ENCODE measurements at regions not wholly inside any gene's neighbourhood (a gene's known extent, or its start where the extent isn't known, plus 50 kb on each side); places are given as distances from the start of the nearest gene placed in this dataset.

- Histone ChIP-seq H3K36me3 (replicated peaks in 1 of 2; ENCODE audit: control insufficient read depth in 2 of 2, insufficient read depth in 2 of 2, low read length in 2 of 2) (no peaks in the 10 kb centered on the region), H3K9ac (ENCODE audit: low read depth, low read length, poor library complexity) (no peak overlapping the region), H3K23ac (ENCODE audit: low read depth, low read length, poor library complexity) (no peak overlapping the region), H4K8ac (ENCODE audit: low read depth, low read length) (no peak overlapping the region), H2BK5ac (ENCODE audit: low read length) (no peak overlapping the region), H2AK5ac (ENCODE audit: low read depth, low read length) (no peak overlapping the region), H2BK12ac (ENCODE audit: low read length) (no peak overlapping the region), H3K27me3 (ENCODE audit: control insufficient read depth in 3 of 3, insufficient read depth in 3 of 3, low read depth in 1 of 3, low read length in 3 of 3) (no peaks in the 10 kb centered on the region), H2AFZ (ENCODE audit: low read length) (no peak overlapping the region), H2BK15ac (ENCODE audit: low read length) (no peak overlapping the region), H3K4me2 (ENCODE audit: insufficient read depth, low read length, poor library complexity, severe bottlenecking) (no peak overlapping the region), H3K27ac (replicated peaks; ENCODE audit: low read length) (no peak overlapping the region), H4K91ac (ENCODE audit: low read depth, low read length, poor library complexity) (no peak overlapping the region), H3K4me3 (ENCODE audit: low read length in 2 of 2) (no peak overlapping the region), H3K4ac (ENCODE audit: low read length) (no peak overlapping the region), H3K4me1 (ENCODE audit: control insufficient read depth in 2 of 2, insufficient read depth in 1 of 2, low read depth in 1 of 2, low read length in 2 of 2) (no peaks in the 10 kb centered on the region), H3K14ac (ENCODE audit: low read length) (peak overlapping the region; percentile 72), H3K9me3 (replicated peaks in 1 of 2; ENCODE audit: control insufficient read depth in 2 of 2, insufficient read depth in 1 of 2, low read depth in 1 of 2, low read length in 2 of 2) (no peaks in the 10 kb centered on the region), H3K79me1 (ENCODE audit: low read depth, low read length) (no peaks in the 10 kb centered on the region), H2BK120ac (ENCODE audit: low read depth, low read length) (no peak overlapping the region), H3K18ac (ENCODE audit: low read length) (no peak overlapping the region)
- no CpG with 5 or more reads among the region's 4 CpGs for WGBS, 2 donors (ENCODE audit: extremely low coverage in 2 of 2, insufficient read length in 2 of 2, insufficient replicate concordance in 1 of 2)
- DNase-seq (ENCODE audit: low spot score), result no peak
Measured at GRCh38 chr9:99432075-99432474, 210.0 kb downstream of the SEC61B start.

GRCh38 chr9:99433095-99433494 lies 211.0 kb downstream of the SEC61B start:
- Histone ChIP-seq H2BK120ac (ENCODE audit: low read depth, low read length) (no peak overlapping the region), H4K91ac (ENCODE audit: low read depth, low read length, poor library complexity) (no peak overlapping the region), H3K27ac (replicated peaks; ENCODE audit: low read length) (no peak overlapping the region), H3K18ac (ENCODE audit: low read length) (no peak overlapping the region), H3K4me2 (ENCODE audit: insufficient read depth, low read length, poor library complexity, severe bottlenecking) (no peak overlapping the region), H3K79me1 (ENCODE audit: low read depth, low read length) (no peaks in the 10 kb centered on the region), H3K23ac (ENCODE audit: low read depth, low read length, poor library complexity) (no peak overlapping the region), H3K14ac (ENCODE audit: low read length) (no peak overlapping the region), H2BK5ac (ENCODE audit: low read length) (no peak overlapping the region), H3K9me3 (replicated peaks in 1 of 2; ENCODE audit: control insufficient read depth in 2 of 2, insufficient read depth in 1 of 2, low read depth in 1 of 2, low read length in 2 of 2) (no peaks in the 10 kb centered on the region), H2AFZ (ENCODE audit: low read length) (peak overlapping the region; percentile 73), H2BK15ac (ENCODE audit: low read length) (no peak overlapping the region), H3K36me3 (replicated peaks in 1 of 2; ENCODE audit: control insufficient read depth in 2 of 2, insufficient read depth in 2 of 2, low read length in 2 of 2) (no peaks in the 10 kb centered on the region), H3K4me3 (ENCODE audit: low read length in 2 of 2) (no peak overlapping the region), H3K9ac (ENCODE audit: low read depth, low read length, poor library complexity) (no peak overlapping the region), H3K27me3 (ENCODE audit: control insufficient read depth in 3 of 3, insufficient read depth in 3 of 3, low read depth in 1 of 3, low read length in 3 of 3) (no peaks in the 10 kb centered on the region), H2BK12ac (ENCODE audit: low read length) (no peak overlapping the region), H3K4me1 (ENCODE audit: control insufficient read depth in 2 of 2, insufficient read depth in 1 of 2, low read depth in 1 of 2, low read length in 2 of 2) (no peaks in the 10 kb centered on the region), H4K8ac (ENCODE audit: low read depth, low read length) (no peak overlapping the region), H2AK5ac (ENCODE audit: low read depth, low read length) (no peak overlapping the region), H3K4ac (ENCODE audit: low read length) (no peak overlapping the region)
- no peak for DNase-seq (ENCODE audit: low spot score)
- WGBS, 2 donors (ENCODE audit: extremely low coverage in 2 of 2, insufficient read length in 2 of 2, insufficient replicate concordance in 1 of 2), result no CpG with 5 or more reads among the region's 4 CpGs

- H2AFZ ChIP-seq (ENCODE audit: low read length), result peak overlapping the region; percentile 73
- H3K18ac ChIP-seq (ENCODE audit: low read length), result no peak overlapping the region
- no peak overlapping the region for H3K27ac ChIP-seq (replicated peaks; ENCODE audit: low read length)
- no peak overlapping the region for H3K14ac ChIP-seq (ENCODE audit: low read length)
- H4K8ac ChIP-seq (ENCODE audit: low read depth, low read length), result no peak overlapping the region
- no peak overlapping the region for H4K91ac ChIP-seq (ENCODE audit: low read depth, low read length, poor library complexity)
- H3K36me3 ChIP-seq (replicated peaks in 1 of 2; ENCODE audit: control insufficient read depth in 2 of 2, insufficient read depth in 2 of 2, low read length in 2 of 2), result no peaks in the 10 kb centered on the region
- H3K4ac ChIP-seq (ENCODE audit: low read length), result no peak overlapping the region
- H2BK12ac ChIP-seq (ENCODE audit: low read length), result no peak overlapping the region
- WGBS, 2 donors (ENCODE audit: extremely low coverage in 2 of 2, insufficient read length in 2 of 2, insufficient replicate concordance in 1 of 2), result no CpG with 5 or more reads among the region's 3 CpGs
- no peak overlapping the region for H2AK5ac ChIP-seq (ENCODE audit: low read depth, low read length)
- H2BK15ac ChIP-seq (ENCODE audit: low read length), result no peak overlapping the region
- H2BK5ac ChIP-seq (ENCODE audit: low read length), result no peak overlapping the region
- H3K9ac ChIP-seq (ENCODE audit: low read depth, low read length, poor library complexity), result no peak overlapping the region
- H3K23ac ChIP-seq (ENCODE audit: low read depth, low read length, poor library complexity), result no peak overlapping the region
- H2BK120ac ChIP-seq (ENCODE audit: low read depth, low read length), result no peak overlapping the region
- no peaks in the 10 kb centered on the region for H3K9me3 ChIP-seq (replicated peaks in 1 of 2; ENCODE audit: control insufficient read depth in 2 of 2, insufficient read depth in 1 of 2, low read depth in 1 of 2, low read length in 2 of 2)
- H3K27me3 ChIP-seq (ENCODE audit: control insufficient read depth in 3 of 3, insufficient read depth in 3 of 3, low read depth in 1 of 3, low read length in 3 of 3), result no peaks in the 10 kb centered on the region
- no peak overlapping the region for H3K4me3 ChIP-seq (ENCODE audit: low read length in 2 of 2)
- H3K79me1 ChIP-seq (ENCODE audit: low read depth, low read length), result no peaks in the 10 kb centered on the region
- H3K4me2 ChIP-seq (ENCODE audit: insufficient read depth, low read length, poor library complexity, severe bottlenecking), result no peak overlapping the region
- DNase-seq (ENCODE audit: low spot score), result no peak
- no peaks in the 10 kb centered on the region for H3K4me1 ChIP-seq (ENCODE audit: control insufficient read depth in 2 of 2, insufficient read depth in 1 of 2, low read depth in 1 of 2, low read length in 2 of 2)
Measured at GRCh38 chr9:99433555-99433954, 211.5 kb downstream of the SEC61B start.

GRCh38 chr9:99436616-99437015 lies 214.5 kb downstream of the SEC61B start:
- no peaks in the 10 kb centered on the region for H3K9me3 ChIP-seq (replicated peaks in 1 of 2; ENCODE audit: control insufficient read depth in 2 of 2, insufficient read depth in 1 of 2, low read depth in 1 of 2, low read length in 2 of 2)
- no peaks in the 10 kb centered on the region for H3K27me3 ChIP-seq (ENCODE audit: control insufficient read depth in 3 of 3, insufficient read depth in 3 of 3, low read depth in 1 of 3, low read length in 3 of 3)
- no peak overlapping the region for H2BK12ac ChIP-seq (ENCODE audit: low read length)
- no peaks in the 10 kb centered on the region for H3K4me1 ChIP-seq (ENCODE audit: control insufficient read depth in 2 of 2, insufficient read depth in 1 of 2, low read depth in 1 of 2, low read length in 2 of 2)
- no peak overlapping the region for H3K14ac ChIP-seq (ENCODE audit: low read length)
- H3K18ac ChIP-seq (ENCODE audit: low read length), result no peak overlapping the region
- no peaks in the 10 kb centered on the region for H3K79me1 ChIP-seq (ENCODE audit: low read depth, low read length)
- H3K4me2 ChIP-seq (ENCODE audit: insufficient read depth, low read length, poor library complexity, severe bottlenecking), result no peak overlapping the region
- no peak for DNase-seq (ENCODE audit: low spot score)
- H3K9ac ChIP-seq (ENCODE audit: low read depth, low read length, poor library complexity), result no peak overlapping the region
- H2AK5ac ChIP-seq (ENCODE audit: low read depth, low read length), result no peak overlapping the region
- no peak overlapping the region for H4K91ac ChIP-seq (ENCODE audit: low read depth, low read length, poor library complexity)
- H3K23ac ChIP-seq (ENCODE audit: low read depth, low read length, poor library complexity), result no peak overlapping the region
- no CpG with 5 or more reads among the region's 5 CpGs for WGBS, 2 donors (ENCODE audit: extremely low coverage in 2 of 2, insufficient read length in 2 of 2, insufficient replicate concordance in 1 of 2)
- no peak overlapping the region for H2BK5ac ChIP-seq (ENCODE audit: low read length)
- no peak overlapping the region for H2AFZ ChIP-seq (ENCODE audit: low read length)
- no peaks in the 10 kb centered on the region for H3K36me3 ChIP-seq (replicated peaks in 1 of 2; ENCODE audit: control insufficient read depth in 2 of 2, insufficient read depth in 2 of 2, low read length in 2 of 2)
- H4K8ac ChIP-seq (ENCODE audit: low read depth, low read length), result no peak overlapping the region
- H2BK120ac ChIP-seq (ENCODE audit: low read depth, low read length), result no peak overlapping the region
- no peak overlapping the region for H3K4me3 ChIP-seq (ENCODE audit: low read length in 2 of 2)
- H3K27ac ChIP-seq (replicated peaks; ENCODE audit: low read length), result no peak overlapping the region
- no peak overlapping the region for H2BK15ac ChIP-seq (ENCODE audit: low read length)
- H3K4ac ChIP-seq (ENCODE audit: low read length), result no peak overlapping the region

Measured in neuronal stem cell (in vitro differentiated cells).